HG02642 (cell line): ENCODE measurements at regions not wholly inside any gene's neighbourhood (a gene's known extent, or its start where the extent isn't known, plus 50 kb on each side); places are given as distances from the start of the nearest gene placed in this dataset.
"Not testable (repeated sequence)": the region's sequence is repeated elsewhere in the genome, so short reads cannot be mapped to it uniquely, and the experiment has no call there.

Source experiments
- ATAC-seq: cut with Tn5 transposase; IDR thresholded peaks from one replicate; pipeline ENCODE4 v1.9.1; 2021; ENCODE audit warnings: mild to moderate bottlenecking; ENCODE audit not compliant: unreplicated experiment, poor library complexity

DNA sequence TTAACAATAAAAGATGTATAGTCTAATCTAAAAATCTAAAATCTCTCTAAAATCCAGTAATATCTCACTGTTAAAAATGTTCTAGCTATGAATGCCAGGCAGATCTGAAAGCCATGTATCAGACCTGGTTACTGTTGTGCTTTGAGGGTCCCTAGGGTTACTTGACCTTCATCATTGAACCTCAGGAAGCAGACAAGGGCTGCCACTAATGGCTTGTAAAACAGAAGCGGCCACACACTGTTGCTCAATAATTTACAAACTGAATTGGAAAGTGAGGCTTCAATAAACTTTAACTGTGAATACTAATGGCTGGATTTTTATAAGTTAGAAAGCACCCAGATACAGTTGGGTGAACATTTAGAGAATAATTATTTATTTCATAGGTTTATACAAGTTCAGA lies 198.0 kb upstream of the RPS23 start:
- no peak for ATAC-seq

DNA sequence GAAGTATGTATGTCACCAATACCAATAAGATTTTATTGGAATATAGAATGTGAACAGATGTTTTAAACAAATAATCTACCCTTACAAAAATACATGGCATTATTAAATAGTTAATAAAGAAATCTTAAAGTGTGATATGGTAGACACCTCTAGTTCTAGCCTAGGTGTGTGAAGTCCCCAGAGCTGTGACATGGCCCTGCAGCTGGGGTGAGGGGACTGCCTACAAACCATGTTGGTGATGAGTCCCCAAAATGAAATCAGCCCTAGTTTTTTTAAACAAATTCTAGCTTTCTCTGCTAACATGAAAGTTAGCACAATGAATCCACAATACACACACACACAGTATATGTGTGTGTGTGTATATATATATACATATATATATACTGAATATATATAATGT lies 195.1 kb upstream of the RPS23 start:
- no peak for ATAC-seq

DNA sequence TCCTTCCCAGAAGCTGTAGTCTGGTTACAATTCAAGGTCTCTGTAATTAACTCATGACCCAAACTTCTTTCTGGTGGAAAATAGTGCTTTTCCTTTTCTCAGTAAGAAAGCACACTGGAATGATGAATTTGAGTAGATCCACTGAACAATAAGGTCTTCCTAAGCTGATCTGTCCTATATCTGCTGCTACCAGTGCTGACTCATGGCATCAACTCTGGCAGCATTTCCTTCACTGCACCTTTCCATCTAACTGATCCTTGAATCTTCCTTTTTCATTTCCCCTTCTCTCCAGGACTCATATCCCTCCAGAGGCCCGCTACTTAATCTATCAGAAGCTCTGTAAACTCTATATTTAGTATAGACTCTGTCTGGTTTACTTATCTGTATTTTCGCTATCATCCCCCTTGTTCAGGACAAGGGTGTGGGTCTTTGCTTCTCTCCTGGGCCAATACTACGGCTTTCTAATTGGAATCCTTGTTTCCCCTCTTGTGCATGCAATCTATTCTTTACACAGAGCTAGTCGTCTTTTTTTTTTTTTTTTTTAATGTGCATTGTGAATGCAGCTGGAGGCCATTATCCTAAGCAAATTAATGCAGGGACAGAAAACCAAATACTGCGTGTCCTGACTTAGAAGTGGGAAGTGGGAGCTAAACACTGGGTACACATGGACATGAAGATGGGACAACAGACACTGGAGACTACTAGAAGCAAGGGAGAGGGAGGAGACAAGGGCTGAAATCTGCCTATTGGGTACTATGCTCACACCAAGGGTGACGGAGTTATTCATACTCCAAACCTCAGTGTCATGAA lies 192.2 kb upstream of the RPS23 start:
- ATAC-seq, result no peak

DNA sequence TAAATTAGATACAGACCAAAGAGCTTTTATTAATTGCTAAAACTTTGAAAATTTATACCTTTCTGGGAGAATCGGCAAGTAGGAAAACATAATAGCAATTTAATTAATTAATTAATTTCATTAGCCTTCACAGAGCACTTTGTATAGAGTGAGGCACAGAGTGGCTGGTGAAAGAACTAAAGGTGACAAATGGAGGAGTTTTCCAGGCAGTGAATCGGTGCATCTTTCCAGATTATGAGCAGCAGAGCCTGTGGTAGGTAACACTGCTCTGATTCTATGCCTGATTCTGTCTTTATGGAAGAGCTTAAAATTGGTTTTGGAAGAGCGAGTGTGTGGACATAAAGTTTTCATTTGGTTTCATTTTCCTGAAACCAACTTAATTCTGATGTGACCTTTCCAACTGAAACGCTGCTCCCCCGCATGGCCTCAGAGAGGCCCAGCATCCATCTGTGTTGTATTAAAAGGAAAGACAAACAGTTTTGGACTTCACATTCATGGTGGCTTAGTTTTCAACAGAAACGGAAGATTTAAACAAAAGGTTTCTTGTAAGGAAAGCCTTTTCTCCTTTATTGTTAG lies 188.9 kb upstream of the RPS23 start:
- no peak for ATAC-seq

DNA sequence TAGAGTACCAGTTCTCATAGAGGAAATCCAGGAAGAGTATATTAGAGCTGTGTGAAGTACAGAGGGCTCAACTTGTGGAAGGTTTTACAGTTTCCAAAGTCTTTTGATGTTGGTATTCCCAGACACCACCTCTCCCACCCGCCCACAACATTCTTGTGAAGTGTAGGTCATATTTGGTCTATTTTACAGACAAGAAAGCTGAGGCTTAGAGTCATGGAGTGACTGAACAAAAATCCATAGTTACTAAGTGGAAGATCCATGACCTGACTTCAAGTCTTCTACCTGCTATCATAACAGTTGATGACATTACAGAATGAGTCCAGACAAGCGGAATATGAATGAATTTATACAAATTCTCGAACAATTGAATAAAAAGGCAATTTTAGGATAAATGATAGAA lies 187.1 kb upstream of the RPS23 start:
- no peak for ATAC-seq

DNA sequence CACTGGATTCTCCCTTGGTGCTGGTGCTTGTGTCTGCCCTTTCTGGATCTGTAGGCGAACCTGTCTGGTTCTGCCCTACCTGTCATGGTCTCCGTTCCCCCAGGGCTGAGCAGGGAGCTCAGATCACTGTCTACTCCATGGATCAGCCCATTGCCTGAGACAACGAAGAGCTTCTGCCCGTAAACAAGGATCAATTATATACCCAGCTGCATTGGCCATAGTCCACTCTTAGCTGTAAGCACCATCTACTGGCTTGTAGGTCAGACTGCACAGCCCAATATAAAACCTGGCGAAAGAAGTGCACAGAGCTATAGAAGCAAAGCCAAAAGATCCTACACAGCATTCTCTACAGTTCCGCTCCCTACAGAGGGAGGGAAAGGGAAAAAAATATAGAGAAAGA lies 181.5 kb upstream of the RPS23 start:
- no peak for ATAC-seq

DNA sequence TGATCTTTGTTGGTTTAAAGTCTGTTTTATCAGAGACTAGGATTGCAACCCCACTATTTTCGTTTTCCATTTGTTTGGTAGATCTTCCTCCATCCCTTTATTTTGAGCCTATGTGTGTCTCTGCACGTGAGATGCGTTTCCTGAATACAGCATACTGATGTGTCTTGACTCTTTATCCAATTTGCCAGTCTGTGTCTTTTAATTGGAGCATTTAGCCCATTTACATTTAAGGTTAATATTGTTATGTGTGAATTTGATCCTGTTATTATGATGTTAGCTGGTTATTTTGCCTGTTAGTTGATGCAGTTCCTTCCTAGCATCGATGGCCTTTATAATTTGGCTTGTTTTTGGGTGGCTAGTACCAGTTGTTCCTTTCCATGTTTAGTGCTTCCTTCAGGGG lies 177.2 kb upstream of the RPS23 start:
- not testable (repeated sequence) for ATAC-seq

DNA sequence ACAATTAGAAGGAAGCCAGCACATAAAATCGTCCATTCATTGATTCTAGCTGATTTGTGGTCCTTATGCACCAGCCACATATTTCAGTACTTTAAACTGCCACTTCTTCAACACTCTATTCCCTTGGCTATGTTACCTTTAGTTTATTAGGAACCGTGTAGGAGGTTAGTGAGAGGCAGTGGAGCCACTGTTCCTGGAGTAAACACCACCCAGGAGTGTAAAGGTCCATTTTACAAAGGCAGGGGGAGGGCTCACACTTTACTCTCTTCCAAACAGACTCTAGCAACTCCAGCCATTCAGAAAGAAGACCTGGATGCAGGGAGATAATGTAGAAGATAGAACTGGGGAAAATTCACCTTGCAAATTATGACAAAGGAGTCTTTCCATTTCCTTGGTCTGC lies 170.2 kb upstream of the RPS23 start:
- no peak for ATAC-seq

DNA sequence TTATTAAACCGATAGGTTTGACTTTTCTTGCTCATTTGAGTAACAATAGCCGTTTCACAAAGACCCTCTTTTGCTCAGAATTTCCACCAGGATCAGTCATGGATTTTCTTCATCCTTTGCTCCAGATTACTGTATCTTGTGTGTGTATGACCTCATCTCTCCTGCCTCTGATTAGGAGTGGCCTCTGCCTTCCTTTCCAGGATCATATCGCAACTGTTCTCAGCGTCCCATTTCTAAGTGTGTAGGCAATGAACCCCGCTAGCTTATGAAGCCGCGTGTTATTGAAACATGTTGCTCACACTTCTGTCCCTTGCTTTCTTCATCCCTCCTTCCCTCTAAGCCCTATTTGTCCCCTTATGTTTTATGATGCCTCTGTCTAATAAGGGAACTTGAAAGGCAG lies 169.8 kb upstream of the RPS23 start:
- no peak for ATAC-seq

DNA sequence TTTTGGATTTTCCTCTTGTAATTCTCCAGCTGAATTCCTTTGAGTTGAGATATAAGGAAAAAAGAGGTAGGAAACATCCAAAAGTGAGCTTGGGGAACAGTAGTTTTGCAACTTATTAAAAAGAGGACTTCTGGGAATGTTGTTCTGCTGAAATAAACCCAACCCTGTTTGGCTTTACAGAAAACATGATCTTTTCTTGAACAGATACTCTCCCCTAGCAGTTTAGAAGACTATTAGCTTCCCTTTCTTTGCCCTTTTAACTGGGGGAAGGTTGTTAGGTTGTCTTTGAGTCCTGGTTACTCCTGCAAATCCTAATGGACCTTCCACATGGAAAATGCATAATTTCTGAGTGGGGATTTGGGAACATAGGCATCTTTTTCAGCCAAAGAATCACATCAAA lies 168.7 kb upstream of the RPS23 start:
- ATAC-seq, result no peak

DNA sequence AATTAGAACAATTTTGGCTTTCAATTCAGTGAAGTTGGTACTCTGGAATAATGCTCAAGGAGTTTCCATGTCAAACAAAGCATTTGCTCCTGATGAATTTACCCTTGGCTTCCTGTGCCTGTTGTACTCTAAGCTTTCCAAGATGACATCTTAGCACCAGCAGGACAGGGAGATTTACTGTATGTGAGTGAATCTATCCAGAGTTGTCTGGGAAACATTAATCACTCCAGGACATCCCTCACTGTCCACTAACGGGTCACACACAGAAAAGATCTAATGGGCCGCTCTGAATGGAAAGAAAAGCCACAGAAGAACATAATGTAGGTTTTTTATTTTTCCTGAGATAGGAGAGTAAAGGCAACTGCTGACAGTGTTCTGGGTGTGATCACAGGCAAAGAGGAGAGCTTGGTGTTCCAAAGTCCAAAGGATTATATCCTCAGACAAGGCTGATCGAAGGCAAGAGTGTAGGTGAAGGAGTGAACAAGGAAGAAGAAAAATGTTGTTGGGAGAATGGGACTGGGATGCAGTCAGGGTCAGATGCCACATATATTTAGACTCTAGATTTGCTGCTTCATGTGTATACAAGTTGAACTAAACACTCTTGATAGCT lies 167.7 kb upstream of the RPS23 start:
- no peak for ATAC-seq

DNA sequence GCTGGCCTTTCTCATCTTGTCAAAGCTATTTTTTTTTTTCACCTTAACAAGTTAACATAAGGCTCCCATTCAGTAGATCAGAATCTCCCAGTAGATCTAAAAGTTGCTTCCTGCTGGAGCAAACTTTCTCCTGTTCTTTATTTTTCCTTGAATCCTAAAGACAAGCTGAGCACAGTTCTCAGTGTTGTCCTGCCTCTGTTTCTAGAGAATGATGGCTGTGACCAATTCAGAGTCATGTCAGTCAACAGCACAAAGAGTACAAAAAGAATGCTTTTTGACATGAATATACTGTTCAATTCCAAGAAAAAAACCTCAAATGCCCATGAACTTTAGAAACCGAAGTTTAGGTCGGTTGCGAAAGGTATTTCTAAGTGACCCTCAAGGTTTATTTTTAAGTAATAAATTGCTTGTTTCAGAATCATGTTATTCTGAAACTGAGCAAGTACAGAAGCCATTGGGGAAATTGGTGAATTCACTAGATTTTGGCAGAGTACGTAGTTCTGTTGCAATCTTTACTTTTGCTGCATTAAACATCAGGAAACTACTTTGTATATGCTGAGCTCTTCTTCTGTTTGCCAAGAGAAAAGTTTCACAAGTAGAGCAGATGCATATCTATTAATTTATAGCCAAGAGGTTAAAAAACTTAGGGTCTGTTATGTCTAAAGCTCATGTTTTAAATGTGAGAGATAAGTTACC lies 161.7 kb upstream of the RPS23 start:
- ATAC-seq, result no peak

DNA sequence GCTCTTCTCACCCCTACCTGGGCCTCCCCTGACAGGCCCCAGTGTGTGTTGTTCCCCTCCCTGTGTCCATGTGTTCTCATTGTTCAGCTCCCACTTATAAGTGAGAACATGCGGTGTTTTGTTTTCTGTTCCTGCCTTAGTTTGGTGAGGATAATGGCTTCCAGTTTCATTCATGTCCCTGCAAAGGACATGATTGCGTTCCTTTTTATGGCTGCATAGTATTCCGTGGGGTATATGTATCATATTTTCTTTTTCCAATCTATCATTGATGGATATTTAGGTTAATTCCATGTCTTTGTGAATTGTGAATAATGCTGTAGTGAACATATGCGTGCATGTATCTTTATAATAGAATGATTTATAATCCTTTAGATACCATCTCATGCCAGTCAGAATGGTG lies 159.4 kb upstream of the RPS23 start:
- ATAC-seq, result not testable (repeated sequence)

DNA sequence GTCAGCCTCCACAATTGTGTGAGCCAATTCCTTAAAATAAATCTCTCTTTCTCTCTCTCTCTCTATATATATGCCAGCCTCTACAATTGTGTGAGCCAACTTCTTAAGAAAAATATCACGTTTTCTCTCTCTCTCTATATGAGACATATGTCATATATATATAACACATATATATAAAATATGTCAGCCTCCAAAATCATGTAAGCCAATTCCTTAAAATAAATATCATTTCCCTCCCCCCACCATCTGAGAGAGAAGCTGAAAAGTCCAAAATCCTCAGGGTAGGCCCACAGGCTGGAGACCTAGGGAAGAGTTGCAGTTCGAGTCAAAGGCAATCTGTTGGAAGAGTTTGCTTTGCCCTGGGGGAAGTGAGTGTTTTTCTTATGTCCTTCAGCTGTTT lies 158.1 kb upstream of the RPS23 start:
- no peak for ATAC-seq

DNA sequence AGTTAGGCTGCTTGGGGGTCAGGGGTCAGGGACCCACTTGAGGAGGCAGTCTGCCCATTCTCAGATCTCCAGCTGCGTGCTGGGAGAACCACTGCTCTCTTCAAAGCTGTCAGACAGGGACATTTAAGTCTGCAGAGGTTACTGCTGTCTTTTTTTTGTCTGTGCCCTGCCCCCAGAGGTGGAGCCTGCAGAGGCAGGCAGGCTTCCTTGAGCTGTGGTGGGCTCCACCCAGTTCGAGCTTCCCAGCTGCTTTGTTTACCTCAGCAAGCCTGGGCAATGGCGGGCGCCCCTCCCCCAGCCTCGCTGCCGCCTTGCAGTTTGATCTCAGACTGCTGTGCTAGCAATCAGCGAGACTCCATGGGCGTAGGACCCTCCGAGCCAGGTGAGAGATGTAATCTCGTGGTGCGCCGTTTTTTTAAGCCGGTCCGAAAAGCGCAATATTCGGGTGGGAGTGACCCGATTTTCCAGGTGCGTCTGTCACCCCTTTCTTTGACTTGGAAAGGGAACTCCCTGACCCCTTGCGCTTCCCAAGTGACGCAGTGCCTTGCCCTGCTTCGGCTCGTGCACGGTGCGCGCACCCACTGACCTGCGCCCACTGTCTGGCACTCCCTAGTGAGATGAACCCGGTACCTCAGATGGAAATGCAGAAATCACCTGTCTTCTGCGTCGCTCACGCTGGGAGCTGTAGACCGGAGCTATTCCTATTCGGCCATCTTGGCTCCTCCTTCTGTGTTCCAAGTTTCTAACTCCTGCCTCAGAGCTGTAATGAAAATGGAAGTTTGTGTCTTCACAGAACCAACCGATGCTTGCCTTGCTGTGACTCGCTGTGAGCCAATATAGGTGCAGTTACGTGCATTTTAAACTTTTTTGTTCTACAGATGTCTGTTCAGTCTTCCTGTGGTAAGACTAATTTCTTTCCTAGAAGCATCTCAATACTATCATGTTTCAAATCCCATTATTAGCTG lies 156.8 kb upstream of the RPS23 start:
- ATAC-seq, result not testable (repeated sequence)

DNA sequence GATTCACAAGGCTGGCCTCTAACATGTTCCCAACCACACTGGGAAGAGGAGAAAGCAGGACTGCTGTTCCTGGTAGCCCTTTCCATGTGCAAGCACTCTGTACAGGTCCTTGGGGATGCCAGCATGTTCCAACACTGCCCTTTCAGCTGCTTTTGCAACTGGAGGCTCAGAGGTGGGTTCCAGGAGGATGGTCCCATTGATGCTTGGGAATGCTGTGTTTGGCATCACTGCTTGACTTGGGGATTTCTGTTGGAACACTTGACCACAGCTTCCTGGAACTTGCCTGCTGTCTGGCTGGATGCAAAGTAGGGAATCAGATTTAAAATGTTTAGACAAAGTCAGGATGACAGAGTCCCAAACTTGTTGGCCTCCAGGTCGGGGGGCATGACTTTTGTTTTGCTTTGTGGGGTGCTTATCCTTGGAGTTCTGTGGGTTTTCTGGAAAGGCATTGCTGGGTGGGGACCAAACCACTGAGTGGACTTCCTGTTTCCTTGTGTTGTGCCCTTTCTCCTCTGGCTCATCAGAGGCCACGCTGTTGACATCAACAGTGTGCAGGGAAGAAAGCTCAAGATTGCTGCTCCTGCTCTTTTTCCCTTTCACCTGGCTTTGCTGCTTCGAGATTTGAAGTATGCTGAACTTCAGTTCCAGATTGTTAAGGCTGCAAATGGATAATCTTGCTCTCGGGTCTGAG lies 148.5 kb upstream of the RPS23 start:
- ATAC-seq, result no peak

DNA sequence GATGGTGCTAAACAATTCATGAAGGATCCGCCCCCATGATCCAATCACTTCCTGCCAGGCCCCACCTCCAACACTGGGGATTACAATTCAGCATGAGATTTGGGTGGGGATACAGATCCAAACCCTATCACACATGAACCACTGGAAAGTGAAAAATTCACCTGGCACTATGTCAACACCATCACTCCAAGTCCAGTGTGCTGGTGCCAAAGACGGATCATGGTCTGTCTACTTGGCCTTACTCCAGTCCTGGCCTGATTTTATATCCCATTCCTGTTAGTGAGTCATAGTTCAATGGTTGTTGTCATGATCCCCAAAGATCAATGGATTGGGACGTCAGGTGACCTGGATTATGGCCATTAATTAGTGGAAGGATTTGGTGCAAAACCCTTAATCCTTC lies 147.4 kb upstream of the RPS23 start:
- no peak for ATAC-seq

DNA sequence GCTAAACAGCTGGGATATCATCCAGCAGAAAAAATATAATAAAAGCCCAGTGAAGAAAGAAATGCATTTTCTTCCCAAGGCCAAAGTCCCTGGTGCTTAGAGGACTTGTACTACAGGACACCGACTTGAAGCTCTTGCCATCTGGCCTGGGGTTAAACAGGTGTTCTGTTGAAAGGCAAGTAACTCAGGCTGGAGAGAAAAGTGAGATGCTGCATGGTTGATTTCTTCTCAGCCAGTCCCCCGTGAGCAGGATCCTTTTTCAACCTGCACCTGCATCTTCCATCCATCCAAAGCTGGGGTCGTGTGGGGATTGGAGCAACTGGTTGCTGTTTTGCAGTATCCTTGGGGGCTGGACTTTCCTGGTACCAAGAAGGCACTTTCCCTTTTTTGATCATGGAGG lies 146.1 kb upstream of the RPS23 start:
- no peak for ATAC-seq

DNA sequence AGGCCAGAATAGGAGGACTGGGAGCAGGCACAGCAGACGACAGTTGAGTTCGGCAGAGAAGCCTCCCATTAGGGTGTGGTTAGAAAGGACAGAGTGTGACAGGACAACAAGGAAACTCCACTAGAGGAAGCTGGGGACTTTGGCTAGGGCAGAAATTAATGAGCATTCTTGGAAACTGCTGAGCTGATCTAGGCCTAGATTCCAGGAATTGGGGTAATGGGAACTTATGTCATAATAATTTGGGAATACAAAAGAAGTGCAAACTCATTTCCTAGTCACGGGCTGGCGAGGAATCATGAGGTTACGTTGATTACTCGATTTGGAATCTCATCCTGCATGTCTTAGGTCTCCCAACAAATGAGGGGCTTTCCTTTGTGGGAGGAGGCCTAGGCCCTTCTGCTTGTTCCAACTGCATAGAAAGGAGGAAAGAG lies 144.6 kb upstream of the RPS23 start:
- no peak for ATAC-seq
